ENCODE measurements at regions not wholly inside any gene's neighbourhood (a gene's known extent, or its start where the extent isn't known, plus 50 kb on each side); places are given as distances from the start of the nearest gene placed in this dataset.
"Not testable (repeated sequence)": the region's sequence is repeated elsewhere in the genome, so short reads cannot be mapped to it uniquely, and the experiment has no call there.

DNA sequence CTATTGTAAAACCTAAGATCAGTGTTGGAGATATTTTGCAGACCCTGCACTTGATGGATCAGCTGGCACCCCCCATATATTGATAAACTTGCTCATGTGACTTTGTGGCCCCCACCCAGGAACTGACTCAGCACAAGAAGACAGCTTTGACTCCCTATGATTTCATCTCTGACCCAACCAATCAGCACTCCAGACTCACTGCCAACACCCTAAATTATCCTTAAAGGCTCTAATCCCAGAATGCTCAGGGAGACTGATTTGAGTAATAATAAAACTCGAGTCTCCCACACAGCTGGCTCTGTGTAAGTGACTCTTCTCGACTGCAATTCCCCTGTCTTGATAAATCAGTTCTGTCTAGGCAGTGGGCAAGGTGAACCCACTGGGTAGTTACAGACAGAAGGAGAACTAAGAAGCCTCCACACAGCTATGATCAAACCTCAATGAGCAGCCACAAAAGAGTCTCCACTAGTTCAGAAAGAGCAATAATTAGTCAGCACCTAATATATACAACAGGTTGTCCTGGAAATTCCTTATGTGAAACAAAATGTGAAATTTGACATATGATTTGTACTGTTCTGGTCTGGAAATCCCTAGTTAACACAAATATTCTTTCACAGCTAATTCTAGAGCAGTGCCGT is 52.2 kb downstream of the ACTL7B start:
- DNase-seq (ENCODE audit: low read depth), result no peak

DNA sequence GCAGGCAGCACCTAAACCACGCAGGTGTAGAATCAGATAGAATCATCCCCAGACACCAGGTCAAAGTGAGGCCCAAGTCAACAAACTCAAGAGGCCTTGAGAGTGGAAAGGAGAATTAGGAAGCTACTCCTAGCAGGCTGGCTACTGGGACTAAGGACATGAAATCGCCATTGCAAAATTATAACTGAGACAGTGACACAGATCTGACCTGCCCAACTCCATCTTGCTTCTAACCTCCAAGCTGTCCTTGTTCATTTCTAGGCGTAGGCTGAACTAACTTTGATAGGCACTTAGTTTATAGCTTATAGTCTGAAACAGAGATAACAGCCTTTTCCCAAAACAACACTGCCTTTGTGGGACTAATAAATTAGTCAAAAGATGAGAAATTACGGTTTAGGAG is 52.8 kb downstream of the ACTL7B start:
- no peak for DNase-seq (ENCODE audit: low read depth)

DNA sequence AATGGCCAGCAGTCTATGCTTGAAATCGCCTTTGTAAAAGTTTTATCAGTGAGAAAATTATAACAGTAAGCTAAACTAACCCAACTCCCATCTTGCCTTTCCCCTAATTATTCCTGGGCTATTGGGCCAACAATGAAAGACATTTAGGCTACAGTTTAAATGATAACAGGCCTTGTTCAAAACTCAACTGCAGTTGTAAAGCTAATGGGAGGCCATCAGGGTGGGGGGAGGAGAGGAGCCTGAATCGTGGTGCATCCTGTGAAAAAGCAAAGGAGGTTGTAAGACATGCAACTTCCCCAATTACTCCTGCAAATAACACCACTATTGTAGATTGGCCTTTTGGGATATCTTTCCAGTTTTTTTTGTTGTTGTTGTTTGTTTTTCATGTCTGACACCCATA is 53.8 kb downstream of the ACTL7B start:
- no peak for DNase-seq (ENCODE audit: low read depth)

DNA sequence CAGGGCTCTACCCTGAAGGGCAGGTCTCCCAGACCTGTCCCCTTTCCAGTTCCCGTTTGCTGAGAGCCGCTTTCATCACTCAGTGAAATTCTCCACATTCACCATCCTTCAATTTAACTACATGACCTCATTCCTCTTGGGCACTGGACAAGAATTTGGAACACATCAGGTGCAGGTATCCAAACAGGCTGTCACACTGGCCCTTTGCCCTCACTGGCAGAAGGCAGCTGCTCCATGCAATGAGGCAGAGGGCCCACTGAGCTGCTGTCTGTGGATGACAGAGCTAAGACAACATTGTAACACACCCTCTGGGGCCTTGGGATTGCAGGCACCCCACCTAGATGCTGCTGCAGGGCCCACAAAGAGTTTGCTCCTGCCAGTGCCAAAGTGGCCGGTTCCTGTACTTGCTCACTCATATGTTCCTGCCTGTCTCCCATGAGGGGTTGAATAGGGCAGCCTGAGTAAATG is 55.1 kb downstream of the ACTL7B start:
- DNase-seq (ENCODE audit: low read depth), result no peak

DNA sequence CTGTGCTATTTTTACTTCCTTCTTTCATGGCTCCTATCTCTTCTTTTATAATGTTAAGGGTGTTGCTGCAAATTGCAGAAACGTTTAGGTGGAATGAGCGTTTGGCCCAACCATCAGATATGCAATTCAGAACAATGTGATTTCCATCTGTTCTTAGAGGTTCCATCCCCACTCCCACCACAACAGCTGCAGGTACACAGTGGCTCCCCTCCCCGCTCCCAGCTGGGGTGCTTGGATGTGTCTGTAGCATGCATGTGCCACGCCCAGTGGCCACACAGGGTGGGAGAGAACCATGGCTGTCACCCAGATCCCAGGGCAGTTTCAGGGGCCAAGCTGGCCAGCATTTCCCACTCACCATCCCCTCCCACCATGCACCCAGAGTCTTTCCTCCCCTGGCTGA is 62.2 kb downstream of the ACTL7B start:
- no peak for DNase-seq (ENCODE audit: low read depth)

DNA sequence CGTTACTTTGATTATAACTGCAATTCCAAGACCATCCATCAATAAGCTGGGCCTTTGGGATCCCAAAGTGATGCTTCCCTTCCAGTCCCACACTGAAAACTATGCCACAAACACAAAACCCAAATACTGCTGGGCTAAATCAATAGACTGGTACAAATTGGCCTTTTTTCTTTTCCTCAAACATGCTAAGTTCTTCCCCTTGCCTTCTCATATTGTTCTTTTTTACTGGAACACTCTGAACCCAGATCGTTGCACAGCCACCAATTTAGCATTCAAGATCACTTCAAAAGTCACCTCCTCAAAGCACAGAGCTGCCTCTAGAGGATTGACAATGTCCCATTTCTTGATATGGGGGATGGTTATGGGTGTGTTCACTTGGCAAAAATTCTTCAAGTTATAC is 66.0 kb downstream of the ACTL7B start:
- DNase-seq (ENCODE audit: low read depth), result no peak

DNA sequence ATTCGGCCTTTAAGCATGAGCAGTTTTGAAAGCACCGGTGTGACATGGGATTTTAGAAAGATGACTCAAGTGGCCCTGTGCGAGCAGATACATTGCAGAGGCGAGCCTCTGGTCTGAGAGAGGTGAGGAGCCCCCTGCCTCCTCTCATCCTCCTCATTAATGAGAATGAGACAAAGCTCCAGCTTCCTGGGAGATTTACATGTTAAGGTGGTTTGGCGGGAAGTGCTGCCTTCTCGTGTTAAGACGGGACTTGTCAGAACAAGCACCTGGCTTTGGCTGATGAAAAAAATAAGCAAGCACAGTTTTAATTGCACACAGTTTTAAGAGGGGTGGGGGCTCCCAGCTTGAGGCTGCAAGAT is 68.1 kb downstream of the ACTL7B start:
- no peak for DNase-seq (ENCODE audit: low read depth)

DNA sequence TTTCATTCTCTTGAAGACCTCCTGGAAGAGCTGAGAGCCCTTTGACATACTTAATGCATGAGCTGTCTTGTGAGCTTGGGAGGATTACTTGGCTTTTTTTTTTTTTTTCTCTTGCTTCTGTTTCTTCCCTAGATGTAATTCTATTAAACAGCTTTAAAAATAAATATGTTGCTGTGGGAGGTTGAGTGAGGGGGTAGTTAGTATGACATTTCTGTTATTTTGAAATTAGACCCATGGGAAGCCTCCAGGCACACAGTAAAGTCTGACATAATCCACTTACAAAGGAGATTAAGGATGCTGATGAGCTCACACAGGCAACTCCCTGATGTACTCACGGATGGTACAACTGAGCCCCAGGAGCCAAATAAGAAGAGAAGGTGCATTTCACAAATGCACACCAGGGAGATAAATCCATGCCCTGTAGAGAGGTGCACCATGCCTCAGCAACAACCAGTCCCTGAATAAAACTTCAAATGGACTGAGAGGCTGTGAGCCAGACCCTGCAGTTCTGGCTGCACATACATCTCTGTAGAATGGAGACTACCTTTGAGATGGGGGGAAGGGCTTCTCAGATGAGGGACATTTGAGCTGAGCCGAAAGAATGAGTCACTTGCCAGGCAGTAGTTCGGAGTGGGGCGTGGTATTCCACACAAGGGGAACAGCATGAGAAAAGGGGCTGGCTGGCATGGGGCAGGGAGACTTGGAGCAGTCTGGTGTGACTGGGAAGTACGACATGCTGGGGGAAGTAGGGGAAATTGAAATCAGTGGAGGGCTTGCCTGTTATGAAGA is 68.7 kb downstream of the ACTL7B start:
- no peak for DNase-seq (ENCODE audit: low read depth)

DNA sequence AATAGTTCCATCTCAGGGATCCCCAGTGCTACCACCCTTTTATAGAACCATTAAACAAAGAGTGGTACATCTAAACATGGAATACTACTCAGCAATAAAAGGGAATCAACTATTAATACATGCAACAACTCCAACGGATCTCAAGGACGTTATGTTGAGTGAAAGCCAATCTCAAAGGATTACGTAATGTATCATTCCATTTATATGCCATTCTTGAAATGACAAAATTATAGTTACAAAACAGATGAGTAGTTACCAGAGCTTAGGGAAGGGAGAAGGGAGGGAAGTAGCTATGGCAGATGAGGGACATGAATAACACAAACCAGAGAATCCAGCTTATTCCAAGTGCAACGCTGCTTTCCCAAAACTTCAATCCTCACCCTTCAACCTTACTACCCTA is 69.5 kb downstream of the ACTL7B start:
- no peak for DNase-seq (ENCODE audit: low read depth)

DNA sequence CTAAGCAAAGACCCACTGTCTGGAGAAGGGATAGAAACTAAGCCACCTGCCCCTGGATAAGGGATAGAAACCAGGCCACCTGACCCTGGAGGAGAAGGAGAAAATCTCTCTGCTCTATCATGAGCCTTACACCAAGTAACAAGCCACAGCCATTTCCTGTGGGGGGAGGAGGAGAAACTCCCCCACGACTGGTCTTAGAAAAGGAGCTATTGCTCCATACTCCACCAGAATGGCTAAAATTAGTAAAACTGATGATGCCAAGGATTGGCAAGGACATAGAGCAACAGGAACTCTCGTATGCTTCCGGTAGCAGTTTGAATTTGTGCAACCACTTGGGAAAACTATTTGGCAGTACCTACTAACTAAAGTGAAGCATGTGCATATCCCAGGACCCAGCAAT is 70.8 kb downstream of the ACTL7B start:
- no peak for DNase-seq (ENCODE audit: low read depth)

DNA sequence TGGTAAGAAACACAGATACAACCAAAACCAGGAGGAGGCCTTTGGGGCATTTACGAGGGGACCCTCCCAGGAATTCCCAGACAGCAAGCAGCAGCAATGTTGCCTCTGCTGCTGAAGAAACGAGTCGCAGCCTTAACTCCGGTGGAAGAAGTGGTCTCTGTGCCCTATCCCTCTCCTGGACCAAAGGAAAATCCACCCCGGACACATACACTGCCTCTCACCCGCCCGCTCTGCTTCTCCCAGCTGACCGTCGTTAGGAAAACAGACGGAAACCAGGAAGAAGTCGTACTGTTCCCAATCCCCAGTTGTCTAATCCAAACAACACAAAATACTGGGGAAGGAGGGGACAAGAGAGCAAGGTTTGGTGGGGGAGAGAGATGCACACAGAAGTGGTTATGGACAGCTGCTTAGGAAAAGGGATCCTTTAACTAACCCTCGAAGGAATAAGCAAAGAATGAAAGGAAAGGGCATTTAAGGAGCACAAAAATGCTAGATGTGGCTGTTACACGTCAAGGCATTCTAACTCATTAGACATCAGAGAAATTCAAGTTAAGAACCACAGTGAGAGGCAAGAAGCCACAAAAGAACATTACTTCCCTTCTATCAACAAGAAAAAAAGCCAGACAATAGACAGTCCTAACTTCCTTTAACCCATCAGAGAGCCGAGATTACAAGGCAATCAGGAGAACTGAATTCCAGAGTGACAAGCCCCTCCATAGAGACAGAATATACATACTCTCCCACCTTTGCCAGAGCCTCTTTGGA is 71.9 kb downstream of the ACTL7B start:
- DNase-seq (ENCODE audit: low read depth), result no peak

DNA sequence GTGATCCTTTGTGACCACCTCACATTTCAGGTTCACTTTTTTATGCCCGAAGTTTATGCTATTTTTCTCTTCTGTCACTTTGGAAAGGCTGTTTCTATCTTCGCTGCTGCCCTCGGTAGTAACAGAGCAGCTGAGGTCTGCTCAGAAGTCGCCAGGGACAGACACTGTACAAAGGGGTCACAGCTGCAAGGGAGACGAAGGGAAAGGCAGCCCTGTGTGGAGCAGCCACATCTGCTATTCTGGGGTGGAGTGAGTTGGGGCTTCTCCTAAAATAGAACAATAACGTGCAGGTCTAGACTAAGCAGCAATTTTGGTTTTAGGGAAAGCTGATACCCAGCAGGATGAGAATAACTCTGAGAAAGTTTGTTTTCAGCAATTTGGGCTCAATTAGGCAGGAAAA is 72.5 kb downstream of the ACTL7B start:
- DNase-seq (ENCODE audit: low read depth), result no peak

DNA sequence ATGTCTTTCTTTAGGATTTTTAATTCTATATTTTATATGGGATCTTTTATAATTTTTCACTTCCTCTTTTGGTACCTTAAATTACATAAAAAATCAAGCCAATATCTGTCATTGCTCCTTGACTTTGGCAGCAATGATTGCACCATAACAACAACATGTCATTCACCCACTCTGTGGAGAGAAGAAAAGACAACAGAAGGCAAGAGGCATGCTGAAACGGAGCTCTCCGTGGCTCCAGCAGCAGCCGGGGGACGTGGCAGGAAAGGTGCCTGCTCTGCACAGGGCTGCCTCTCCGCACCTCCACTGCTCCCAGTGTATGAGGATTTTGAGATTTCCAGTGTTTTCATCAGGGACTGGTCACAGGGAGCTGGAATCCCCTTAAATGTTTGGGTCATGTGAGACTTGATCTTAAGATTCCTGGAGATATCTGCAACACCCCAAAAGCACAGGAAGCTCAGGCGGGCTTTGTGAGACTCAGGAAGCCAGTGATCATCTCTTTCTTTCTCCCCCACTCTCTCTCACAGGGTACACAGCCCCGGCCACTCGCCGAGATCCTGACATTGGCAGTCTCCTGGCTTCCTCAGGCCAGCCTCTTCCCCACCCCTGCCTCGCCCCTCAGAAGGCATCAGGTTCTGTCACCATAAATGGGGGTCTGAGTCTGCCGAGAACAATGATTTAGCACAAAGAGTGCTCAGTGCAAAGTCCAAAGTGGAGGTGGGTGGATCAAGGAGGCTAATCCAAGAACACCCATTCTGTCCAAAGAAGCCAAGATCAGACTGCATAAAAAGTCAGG is 74.6 kb downstream of the ACTL7B start:
- DNase-seq (ENCODE audit: low read depth), result no peak

DNA sequence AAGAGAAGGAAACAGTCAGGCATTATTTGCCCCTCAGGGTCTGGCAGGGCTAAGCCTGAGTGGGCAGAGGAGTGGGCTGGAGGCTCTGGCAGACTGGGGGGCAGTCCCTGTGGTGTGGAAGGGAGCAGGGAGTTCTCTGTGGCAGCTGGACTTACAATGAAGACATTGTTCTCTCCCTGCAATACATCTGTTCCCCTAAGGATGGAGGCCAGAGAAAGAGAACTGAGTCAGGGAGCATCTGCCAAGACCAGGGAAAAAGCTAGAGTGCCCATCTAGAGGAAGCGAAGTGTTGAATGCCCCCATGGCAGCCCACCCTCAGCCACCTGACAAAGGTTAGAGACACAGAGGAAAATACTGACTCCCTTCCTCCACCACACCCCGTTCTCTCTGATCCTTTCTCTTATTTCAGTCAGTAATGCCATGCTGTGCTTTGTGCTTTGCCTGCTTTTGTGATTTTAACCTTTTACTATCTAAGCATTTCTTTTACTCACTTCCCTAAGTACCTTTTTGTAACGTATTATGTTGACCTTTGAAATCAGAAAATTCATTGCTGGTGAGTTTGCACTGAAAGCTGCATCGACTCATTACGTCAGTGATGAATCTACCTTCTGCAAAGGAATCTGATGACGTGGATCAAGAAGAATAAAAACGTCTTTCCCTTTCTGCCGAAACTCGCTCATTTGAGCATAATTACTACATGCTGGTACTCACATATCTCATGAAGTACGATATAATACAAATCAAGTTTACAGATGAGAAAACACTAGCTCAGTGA is 76.0 kb downstream of the ACTL7B start:
- DNase-seq (ENCODE audit: low read depth), result no peak

DNA sequence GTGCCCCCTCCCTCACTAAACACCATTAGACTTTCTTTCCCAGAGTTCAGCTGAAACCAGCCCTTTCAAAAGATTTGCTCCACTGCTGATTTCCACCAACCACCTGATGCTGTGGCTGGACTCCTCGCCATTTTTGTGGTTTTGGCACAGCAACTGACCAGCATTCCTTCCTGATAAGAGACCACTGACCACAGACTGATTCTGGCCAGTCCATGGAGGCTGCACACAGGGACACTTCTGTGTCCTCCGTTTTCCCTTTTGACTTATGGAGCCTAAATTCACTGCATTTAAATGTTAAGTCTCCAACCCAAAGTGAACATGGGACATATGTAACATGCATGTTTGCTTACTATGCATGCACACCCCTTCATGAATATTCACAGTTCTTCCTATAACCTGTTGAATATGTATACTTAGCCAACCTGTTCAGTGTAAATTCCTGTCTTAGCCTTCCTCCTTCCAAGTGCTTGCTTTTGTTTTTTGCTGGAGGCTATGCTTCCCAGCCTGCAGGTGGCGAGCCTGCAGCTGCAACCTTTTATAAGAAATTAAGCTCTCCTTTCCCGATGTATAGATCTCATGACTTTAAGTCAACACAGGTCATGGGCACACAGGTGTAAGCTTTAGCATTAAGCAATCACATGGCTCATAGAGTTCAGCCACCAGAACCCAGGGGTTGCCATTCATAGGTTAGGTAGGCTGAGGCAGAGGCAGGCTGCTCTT is 78.7 kb downstream of the ACTL7B start:
- DNase-seq (ENCODE audit: low read depth), result no peak

DNA sequence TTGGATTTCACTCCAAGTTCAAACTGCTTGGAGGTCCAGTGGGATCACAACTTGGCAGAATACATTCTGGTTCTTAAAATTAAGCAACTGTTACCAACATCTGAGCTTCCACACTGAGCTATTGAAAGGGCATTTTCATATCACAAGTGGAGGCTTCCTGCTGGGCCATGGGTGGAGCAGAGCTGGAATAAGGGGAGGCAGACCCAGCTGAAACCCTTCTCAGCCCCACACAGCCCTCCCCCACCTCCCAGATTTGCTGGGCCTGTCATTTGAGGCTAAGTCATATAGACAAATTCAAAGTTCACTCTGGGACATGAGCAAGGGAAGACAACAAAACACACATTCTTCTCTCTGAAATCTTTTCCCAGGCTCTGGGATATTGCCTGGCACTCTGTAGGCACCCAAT is 79.9 kb downstream of the ACTL7B start:
- no peak for DNase-seq (ENCODE audit: low read depth)

DNA sequence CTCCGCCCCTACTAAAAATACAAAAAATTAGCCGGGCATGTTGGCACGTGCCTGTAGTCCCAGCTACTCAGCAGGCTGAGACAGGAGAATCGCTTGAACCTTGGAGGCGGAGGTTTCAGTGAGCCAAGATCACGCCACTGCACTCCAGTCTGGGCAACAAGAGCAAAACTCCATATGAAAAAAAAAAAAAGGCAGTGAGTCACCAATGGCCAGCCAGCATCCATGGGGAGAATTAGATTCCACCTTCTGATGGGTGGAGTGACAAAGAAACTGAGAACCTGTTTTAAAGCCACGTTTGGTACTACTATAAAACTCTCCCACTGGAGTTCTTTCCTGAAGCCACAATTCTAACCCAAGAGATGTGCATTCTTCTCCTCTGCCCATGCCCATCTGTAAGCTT is 81.7 kb downstream of the ACTL7B start:
- not testable (repeated sequence) for DNase-seq (ENCODE audit: low read depth)

DNA sequence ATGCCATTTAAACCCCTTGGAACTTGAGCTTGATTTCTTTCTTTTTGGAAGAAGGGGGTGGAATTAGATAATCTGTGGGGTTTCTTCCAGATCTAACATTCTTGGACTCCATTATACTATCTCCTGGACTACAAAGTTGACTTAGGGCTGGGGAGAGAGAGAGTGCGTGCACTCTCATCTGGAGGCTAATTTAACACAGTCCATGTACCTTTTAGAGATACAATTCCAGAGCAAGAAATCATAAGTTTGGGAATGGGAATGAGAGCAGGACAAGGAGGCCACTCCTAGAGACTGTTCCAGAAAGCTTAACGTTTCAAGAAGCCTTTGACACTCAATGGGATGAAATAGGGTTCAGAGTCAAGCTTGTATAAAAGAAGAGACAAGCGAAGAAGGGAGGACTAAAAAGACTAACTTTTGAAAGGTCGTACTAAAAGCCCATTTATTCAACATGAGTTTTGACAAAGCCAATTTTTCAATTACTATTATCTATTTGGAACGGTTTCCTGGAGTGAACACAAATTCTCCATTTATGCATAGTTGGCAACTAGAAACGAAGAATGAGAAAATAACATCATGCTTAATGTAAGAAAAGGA is 83.4 kb downstream of the ACTL7B start:
- no peak for DNase-seq (ENCODE audit: low read depth)

DNA sequence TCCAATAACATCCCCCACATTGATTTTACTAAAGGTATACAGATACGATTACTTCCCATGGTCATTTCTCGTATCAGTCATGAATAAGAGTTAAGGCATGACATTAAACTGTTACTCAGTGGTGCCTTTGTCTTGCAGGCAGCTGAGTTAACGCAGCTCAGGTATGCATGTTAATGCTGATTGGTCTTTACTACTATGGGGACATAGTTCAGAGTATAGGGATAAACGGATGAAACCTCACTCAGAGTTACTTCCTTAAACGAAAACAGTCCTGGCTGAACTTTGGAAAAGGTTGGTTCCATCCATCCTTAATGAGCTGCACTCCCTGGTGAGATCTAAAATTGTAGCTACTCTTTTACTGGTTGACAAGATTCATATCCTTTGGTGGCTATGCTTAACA is 87.0 kb downstream of the ACTL7B start:
- no peak for DNase-seq (ENCODE audit: low read depth)

DNA sequence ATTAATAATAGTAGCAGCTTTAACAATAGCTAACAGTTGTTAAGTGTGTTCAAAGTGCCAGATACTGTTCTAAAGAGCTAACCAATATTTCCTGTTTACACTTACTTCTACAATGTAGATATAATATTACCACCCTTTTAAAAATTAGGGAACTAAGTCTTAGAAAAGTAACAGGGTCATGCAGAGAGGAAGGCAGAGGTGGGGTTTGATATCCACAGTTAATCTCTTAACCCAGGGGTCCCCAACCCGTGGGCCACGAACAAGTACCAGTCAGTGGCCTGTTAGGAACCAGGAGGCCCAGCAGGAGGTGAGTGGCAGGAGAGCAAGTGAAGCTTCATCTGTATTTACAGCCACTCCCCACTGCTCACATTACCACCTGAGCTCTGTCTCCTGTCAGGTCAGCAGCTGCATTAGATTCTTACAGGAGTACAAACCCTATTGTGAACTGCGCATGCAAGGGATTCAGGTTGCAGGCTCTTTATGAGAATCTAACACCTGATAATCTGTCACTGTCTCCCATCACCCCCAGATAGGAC is 89.1 kb downstream of the ACTL7B start:
- DNase-seq (ENCODE audit: low read depth), result no peak

Measured in HS-5 (cell line).